MCF 10A (cell line): ENCODE measurements at regions not wholly inside any gene's neighbourhood (a gene's known extent, or its start where the extent isn't known, plus 50 kb on each side); places are given as distances from the start of the nearest gene placed in this dataset.

Experiments used
- BruUV-seq: library from RNA; stranded (reverse); fragments of 400-500 nt; replicated peaks from 2 replicates; lab custom pipeline; 2021; lab: Mats Ljungman, UMichigan
- CTCF ChIA-PET: fragments of 300-600 bp; sonication (Branson Sonifier 250); formaldehyde crosslinking; extraction: SDS; loops from one replicate; lab custom pipeline; 2021; ENCODE audit warnings: antibody characterized with exemption, inconsistent platforms; lab: Yijun Ruan, JAX
- POLR2A ChIA-PET: fragments of 300-600, 350-650 bp; sonication (Branson Sonifier 250); formaldehyde crosslinking; extraction: SDS; loops from one replicate; lab custom pipeline; 2020; ENCODE audit warnings: antibody characterized with exemption, inconsistent platforms; lab: Yijun Ruan, JAX
- DNase-seq: peaks from one replicate; pipeline ENCODE4 v3.0.0-alpha.2; 2018; ENCODE audit not compliant: unreplicated experiment
- H3K27ac Mint-ChIP-seq: one replicate; pipeline ENCODE4 v1.8.0; 2022; ENCODE audit warnings: mild to moderate bottlenecking, low read depth, mixed read lengths; ENCODE audit not compliant: unreplicated experiment
- H3K27me3 Mint-ChIP-seq: one replicate; pipeline ENCODE4 v1.8.0; 2022; ENCODE audit warnings: mixed read lengths; ENCODE audit not compliant: insufficient read depth, unreplicated experiment
- H3K36me3 Mint-ChIP-seq: one replicate; pipeline ENCODE4 v1.8.0; 2022; ENCODE audit warnings: mild to moderate bottlenecking, moderate library complexity, mixed read lengths; ENCODE audit not compliant: insufficient read depth, unreplicated experiment
- H3K4me1 Mint-ChIP-seq: one replicate; pipeline ENCODE4 v1.8.0; 2022; ENCODE audit warnings: mixed read lengths; ENCODE audit not compliant: insufficient read depth, unreplicated experiment
- H3K4me3 Mint-ChIP-seq: one replicate; pipeline ENCODE4 v1.8.0; 2022; ENCODE audit warnings: mild to moderate bottlenecking, moderate library complexity, mixed read lengths; ENCODE audit not compliant: unreplicated experiment
- H3K9me3 Mint-ChIP-seq: one replicate; pipeline ENCODE4 v1.8.0; 2022; ENCODE audit warnings: mixed read lengths; ENCODE audit not compliant: unreplicated experiment
- CTCF ChIP-seq: fragments of 200-600 bp; IDR thresholded peaks from one replicate; pipeline ENCODE4 v1.8.0; 2022; ENCODE audit warnings: antibody characterized with exemption, mild to moderate bottlenecking; ENCODE audit not compliant: unreplicated experiment
- intact Hi-C: fragments of 100-400 bp; cut with micrococcal nuclease; formaldehyde crosslinking; loops from 2 replicates; pipeline ENCODE4 v1.14.1; 2022

DNA sequence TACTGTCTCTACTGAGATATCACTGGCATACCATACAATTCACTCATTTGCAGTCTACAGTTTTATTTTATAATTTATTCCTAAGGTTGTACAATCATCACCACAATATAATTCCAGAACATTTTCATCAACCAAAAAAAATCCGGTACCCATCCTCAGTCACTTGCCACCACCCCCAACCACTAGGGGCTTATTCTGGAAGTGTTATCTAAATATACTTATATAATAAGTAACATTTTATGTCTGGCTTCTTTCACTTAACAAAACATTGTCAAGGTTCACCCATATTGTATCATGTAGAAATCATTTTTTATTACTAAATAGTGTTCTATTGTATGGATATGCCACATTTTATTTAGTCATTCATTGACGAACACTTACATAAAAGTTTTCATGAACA lies 440.8 kb downstream of the RNF144A start:
- Mint-ChIP-seq H3K4me3 (no peak overlapping the region), H3K27me3 (no peaks in the 10 kb centered on the region), H3K36me3 (no peaks in the 10 kb centered on the region), H3K4me1 (no peaks in the 10 kb centered on the region), H3K27ac (no peak overlapping the region), H3K9me3 (no peaks in the 10 kb centered on the region)
- POLR2A ChIA-PET = no interaction called here
- TF ChIP-seq CTCF = no peak
- CTCF ChIA-PET = no interaction called here
- intact Hi-C loops = no loop called here
- DNase-seq = no peak
- no TSS peak for BruUV-seq

DNA sequence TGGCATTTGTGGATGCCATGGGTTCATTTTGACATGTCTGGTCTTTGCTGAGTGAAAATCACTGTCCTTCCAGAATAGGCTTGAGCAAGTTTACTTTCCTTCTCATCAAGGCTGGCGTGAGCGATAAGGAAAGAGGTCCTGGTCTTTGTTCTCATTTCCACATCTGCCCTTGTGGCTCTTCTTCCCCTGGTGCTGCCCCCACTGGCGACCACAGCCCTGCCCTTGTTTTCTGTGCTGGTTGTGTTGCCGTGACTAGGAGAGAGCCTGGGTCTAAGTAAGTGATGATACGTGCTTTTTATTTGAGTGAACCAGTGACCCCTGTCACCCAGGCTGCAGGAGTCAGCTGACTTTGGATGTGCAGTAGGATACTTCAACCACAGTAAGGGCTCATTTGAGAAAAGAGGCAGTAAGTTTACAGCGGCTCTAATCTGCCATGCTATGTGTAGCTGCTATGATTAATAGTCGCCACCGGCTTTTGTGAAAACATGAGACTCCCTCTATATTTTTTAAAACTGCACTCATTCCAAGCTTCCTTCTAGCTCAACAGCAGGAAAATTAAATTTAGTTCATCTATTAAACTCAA lies 441.7 kb downstream of the RNF144A start:
- DNase-seq = no peak
- no peak for TF ChIP-seq CTCF
- intact Hi-C loops = no loop called here
- H3K27ac Mint-ChIP-seq = no peak overlapping the region
- CTCF ChIA-PET = no interaction called here
- no peaks in the 10 kb centered on the region for H3K9me3 Mint-ChIP-seq
- no peak overlapping the region for H3K4me3 Mint-ChIP-seq
- no peaks in the 10 kb centered on the region for H3K4me1 Mint-ChIP-seq
- H3K27me3 Mint-ChIP-seq = no peaks in the 10 kb centered on the region
- POLR2A ChIA-PET = no interaction called here
- no TSS peak for BruUV-seq
- H3K36me3 Mint-ChIP-seq = no peaks in the 10 kb centered on the region

DNA sequence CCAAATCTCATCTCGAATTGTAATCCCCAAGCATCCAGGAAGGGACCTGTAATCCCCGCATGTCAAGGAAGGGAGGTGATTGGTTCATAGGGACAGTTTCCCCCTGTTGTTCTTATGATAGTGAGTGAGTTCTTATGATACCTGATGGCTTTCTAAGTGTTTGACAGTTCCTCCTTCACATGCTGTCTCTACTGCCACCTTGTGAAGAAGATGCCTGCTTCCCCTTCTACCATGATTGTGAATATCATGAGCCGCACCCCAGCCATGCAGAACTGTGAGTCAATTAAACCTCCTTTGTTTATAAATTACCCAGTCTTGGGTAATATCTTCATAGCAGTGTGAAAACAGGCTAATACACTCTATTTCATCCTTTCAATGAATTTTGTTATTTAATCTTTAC lies 446.7 kb downstream of the RNF144A start:
- intact Hi-C loops = loop anchor here (1.0 to 10.0 kb wide), 2 partner anchors 161 to 249 kb away; no protein-coding TSS in a partner anchor
- H3K4me1 Mint-ChIP-seq = no peaks in the 10 kb centered on the region
- H3K36me3 Mint-ChIP-seq = no peaks in the 10 kb centered on the region
- no peak overlapping the region for H3K27ac Mint-ChIP-seq
- peak; percentile 42 for DNase-seq
- CTCF ChIA-PET = no interaction called here
- no TSS peak for BruUV-seq
- POLR2A ChIA-PET = no interaction called here
- no peaks in the 10 kb centered on the region for H3K27me3 Mint-ChIP-seq
- no peaks in the 10 kb centered on the region for H3K9me3 Mint-ChIP-seq
- no peak for TF ChIP-seq CTCF
- no peak overlapping the region for H3K4me3 Mint-ChIP-seq

DNA sequence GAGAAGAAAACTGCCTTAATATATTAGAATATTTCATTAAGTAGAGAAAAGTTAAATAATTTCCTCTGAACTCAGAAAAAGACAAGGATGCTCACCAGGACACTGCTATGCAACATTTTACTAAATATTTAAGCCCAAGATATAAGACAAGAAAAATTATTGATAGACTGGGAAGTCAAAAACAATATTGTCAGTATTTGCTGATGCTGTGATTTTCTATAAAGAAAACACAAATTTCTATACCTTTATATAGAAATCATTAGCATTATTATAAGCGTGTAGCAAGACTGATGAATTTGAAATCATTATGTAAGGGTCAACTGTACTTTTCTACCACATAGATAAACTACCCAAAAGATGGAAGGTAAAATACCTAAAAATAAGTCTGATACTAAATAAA lies 451.0 kb downstream of the RNF144A start:
- intact Hi-C loops = loop anchor here (10.0 kb wide), 1 partner anchor 253 kb away; no protein-coding TSS in a partner anchor
- H3K9me3 Mint-ChIP-seq = peaks cover 17% of the 10 kb centered on the region
- BruUV-seq = no TSS peak
- H3K4me1 Mint-ChIP-seq = no peaks in the 10 kb centered on the region
- no peak overlapping the region for H3K4me3 Mint-ChIP-seq
- no peak for TF ChIP-seq CTCF
- CTCF ChIA-PET = no interaction called here
- no peak overlapping the region for H3K27ac Mint-ChIP-seq
- H3K36me3 Mint-ChIP-seq = no peaks in the 10 kb centered on the region
- no peaks in the 10 kb centered on the region for H3K27me3 Mint-ChIP-seq
- no peak for DNase-seq
- POLR2A ChIA-PET = no interaction called here
